Fibroblast of skin of back (primary cell): ENCODE measurements at regions not wholly inside any gene's neighbourhood (a gene's known extent, or its start where the extent isn't known, plus 50 kb on each side); places are given as distances from the start of the nearest gene placed in this dataset.

Experiments used
- DNase-seq: peaks from one replicate; pipeline ENCODE4 v3.0.0-alpha.2; 2013

GRCh38 chr12:91422811-91423692, 240.4 kb upstream of the DCN start:
- no peak for DNase-seq

GRCh38 chr12:91422127-91422526, 239.5 kb upstream of the DCN start:
- no peak for DNase-seq

- DNase-seq: no peak
These were observed 237.2 kb upstream of the DCN start for GRCh38 chr12:91419809-91420208.

- DNase-seq: no peak
These were observed 235.8 kb upstream of the DCN start for GRCh38 chr12:91418221-91419090.

GRCh38 chr12:91417650-91418049, 235.0 kb upstream of the DCN start:
- peak; percentile 10 for DNase-seq

- DNase-seq: no peak
These were observed 232.0 kb upstream of the DCN start for GRCh38 chr12:91414636-91415035.

GRCh38 chr12:91413581-91414546, 231.2 kb upstream of the DCN start:
- DNase-seq: no peak

- DNase-seq: peak; percentile 52
These were observed 224.3 kb upstream of the DCN start for GRCh38 chr12:91406920-91407341.

- no peak for DNase-seq
These were observed 221.8 kb upstream of the DCN start for GRCh38 chr12:91404441-91404840.

GRCh38 chr12:91401190-91401589, 218.6 kb upstream of the DCN start:
- no peak for DNase-seq

GRCh38 chr12:91400271-91400670, 217.7 kb upstream of the DCN start:
- DNase-seq: peak; percentile 55

GRCh38 chr12:91397866-91398532, 215.4 kb upstream of the DCN start:
- DNase-seq: no peak

GRCh38 chr12:91396293-91396692, 213.7 kb upstream of the DCN start:
- no peak for DNase-seq

GRCh38 chr12:91395628-91396135, 213.1 kb upstream of the DCN start:
- DNase-seq: no peak

- no peak for DNase-seq
These were observed 212.3 kb upstream of the DCN start for GRCh38 chr12:91394903-91395302.

GRCh38 chr12:91388573-91388972, 206.0 kb upstream of the DCN start:
- DNase-seq: no peak

GRCh38 chr12:91387461-91388134, 205.0 kb upstream of the DCN start:
- DNase-seq: no peak

- DNase-seq: no peak
These were observed 202.2 kb upstream of the DCN start for GRCh38 chr12:91384806-91385205.

GRCh38 chr12:91384366-91384765, 201.7 kb upstream of the DCN start:
- no peak for DNase-seq

GRCh38 chr12:91383099-91383498, 200.5 kb upstream of the DCN start:
- DNase-seq: no peak

GRCh38 chr12:91382081-91382543, 199.5 kb upstream of the DCN start:
- peak; percentile 74 for DNase-seq
